Subcutaneous abdominal adipose tissue (tissue), 5 donors: ENCODE measurements at regions not wholly inside any gene's neighbourhood (a gene's known extent, or its start where the extent isn't known, plus 50 kb on each side); places are given as distances from the start of the nearest gene placed in this dataset.

ENCODE experiments used
- H3K27ac ChIP-seq: one replicate; pipeline ENCODE4 v1.7.0; 2013; ENCODE audit warnings: low read depth, mild to moderate bottlenecking, inconsistent platforms, low read length, moderate library complexity
- H3K27me3 ChIP-seq, 5 donors: one replicate each; pipeline ENCODE4 v1.7.0; 2013; ENCODE audit warnings: low read length in 5 of 5, inconsistent platforms in 1 of 5; ENCODE audit not compliant: control insufficient read depth in 5 of 5, insufficient read depth in 4 of 5
- H3K36me3 ChIP-seq, 5 donors: one replicate each; pipeline ENCODE4 v1.7.0; 2013; ENCODE audit warnings: low read length in 5 of 5; ENCODE audit not compliant: control insufficient read depth in 5 of 5, insufficient read depth in 5 of 5
- H3K4me1 ChIP-seq, 5 donors: one replicate each; pipeline ENCODE4 v1.7.0; 2013; ENCODE audit warnings: low read length in 5 of 5, mild to moderate bottlenecking in 3 of 5, moderate library complexity in 1 of 5; ENCODE audit not compliant: control insufficient read depth in 5 of 5, insufficient read depth in 5 of 5
- H3K4me3 ChIP-seq, 5 donors: one replicate each; pipeline ENCODE4 v1.7.0; 2013; ENCODE audit warnings: low read length in 5 of 5, low read depth in 1 of 5
- H3K9ac ChIP-seq, 5 donors: one replicate each; pipeline ENCODE4 v1.7.0; 2013; ENCODE audit warnings: low read length in 5 of 5, mild to moderate bottlenecking in 4 of 5, moderate library complexity in 3 of 5
- H3K9me3 ChIP-seq, 5 donors: one replicate each; pipeline ENCODE4 v1.7.0; 2013; ENCODE audit warnings: low read length in 5 of 5; ENCODE audit not compliant: control insufficient read depth in 5 of 5
- donor health status: healthy.
- donor health status: healthy.
- donor health status: healthy.
- donor health status: healthy.
- donor health status: healthy.

DNA sequence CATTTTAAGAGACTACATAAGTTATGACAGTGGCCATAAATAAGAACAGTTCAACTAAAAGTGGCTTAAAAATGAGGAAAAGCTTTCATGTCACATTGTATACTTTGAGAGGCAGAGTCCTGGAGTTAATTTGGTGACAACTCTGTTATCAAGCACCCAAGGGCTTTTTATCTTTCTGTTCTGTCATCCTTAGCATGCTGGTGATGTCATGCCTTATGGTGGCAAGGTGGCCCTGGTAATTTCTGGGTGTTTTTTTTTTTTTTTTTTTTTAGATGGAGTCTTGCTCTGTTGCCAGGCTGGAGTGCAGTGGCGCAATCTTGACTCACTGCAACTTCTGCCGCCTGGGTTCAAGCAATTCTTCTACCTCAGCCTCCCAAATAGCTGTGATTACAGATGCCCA, 158.8 kb downstream of the AASDHPPT start:
- Histone ChIP-seq H3K27ac (no peak overlapping the region), H3K4me1 (no peaks in the 10 kb centered on the region), H3K36me3 (no peaks in the 10 kb centered on the region), H3K4me3 (no peak overlapping the region), H3K9ac (no peak overlapping the region), H3K9me3 (no peaks in the 10 kb centered on the region), H3K27me3 (no peaks in the 10 kb centered on the region)

DNA sequence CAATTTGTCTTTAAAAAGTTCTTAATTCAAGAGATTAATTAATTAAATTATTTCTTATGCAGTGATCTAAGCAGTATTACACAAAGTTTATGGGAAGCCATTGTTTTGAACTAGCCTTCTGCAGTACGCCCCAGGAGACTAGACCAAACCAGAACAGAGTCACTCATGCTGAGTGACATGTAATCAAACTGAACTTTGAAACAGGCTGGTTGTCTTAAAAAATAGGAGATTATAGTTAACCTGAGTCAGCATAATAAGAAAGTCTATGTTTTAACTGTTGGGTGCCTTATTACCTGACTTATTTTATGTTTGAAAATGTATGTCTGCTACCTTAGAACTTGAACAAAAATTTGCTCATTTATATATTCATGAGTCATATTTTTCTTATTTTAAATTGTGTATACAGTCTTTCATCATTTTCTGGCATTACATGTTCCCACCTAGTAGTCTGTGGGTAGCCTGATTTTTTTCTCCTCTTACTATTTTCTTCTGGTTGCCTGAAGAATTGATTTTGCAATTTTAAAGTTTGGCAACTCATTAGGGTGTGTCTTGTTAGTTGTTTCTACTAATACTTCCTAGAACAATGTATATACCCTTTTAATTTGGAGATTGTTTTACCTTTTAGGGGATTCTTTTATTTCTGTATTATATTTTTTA, 161.4 kb downstream of the AASDHPPT start:
- H3K9ac ChIP-seq, result no peak overlapping the region

DNA sequence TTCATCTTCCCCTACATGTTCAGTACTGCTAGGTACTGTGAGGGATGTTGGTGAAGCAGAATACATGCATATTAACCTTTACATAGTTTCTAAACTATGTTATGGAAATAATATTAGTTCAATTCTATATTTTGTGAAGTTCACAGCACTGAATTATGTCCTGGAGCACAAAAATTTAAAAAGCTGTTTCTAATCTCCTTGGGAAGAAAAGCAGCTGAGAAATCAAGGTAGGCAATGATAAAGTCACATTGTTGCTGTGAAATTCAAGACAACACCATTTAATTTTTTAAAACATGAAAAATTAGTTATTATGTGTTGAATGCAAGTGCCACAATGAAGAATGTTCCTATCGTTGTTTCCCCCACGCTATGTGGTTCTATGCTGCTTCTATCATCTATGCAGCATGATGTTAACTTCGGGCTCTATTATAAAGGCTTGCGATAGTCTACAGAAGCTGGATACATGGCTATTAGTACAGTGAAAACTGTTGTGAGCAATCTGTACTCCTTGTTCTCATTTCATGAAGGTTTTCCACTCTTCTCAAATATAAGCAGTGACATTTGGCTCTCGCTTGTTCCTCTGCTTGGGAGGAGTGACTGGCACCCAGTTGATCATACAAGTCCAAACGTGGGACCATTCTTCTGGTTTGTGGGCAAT, 164.3 kb downstream of the AASDHPPT start:
- H3K27me3 ChIP-seq, result no peaks in the 10 kb centered on the region
- no peaks in the 10 kb centered on the region for H3K4me1 ChIP-seq
- H3K27ac ChIP-seq, result no peak overlapping the region
- no peaks in the 10 kb centered on the region for H3K36me3 ChIP-seq
- peaks cover 0 to 7% (median 4%) of the 10 kb centered on the region in 5 donors for H3K9me3 ChIP-seq
- H3K4me3 ChIP-seq, result no peak overlapping the region
- H3K9ac ChIP-seq, result no peak overlapping the region

More for the DNA sequence above, 161.4 kb downstream of the AASDHPPT start:
- Histone ChIP-seq H3K27ac (no peak overlapping the region), H3K27me3 (no peaks in the 10 kb centered on the region), H3K4me3 (no peak overlapping the region), H3K4me1 (no peaks in the 10 kb centered on the region), H3K36me3 (no peaks in the 10 kb centered on the region), H3K9me3 (no peaks in the 10 kb centered on the region)

DNA sequence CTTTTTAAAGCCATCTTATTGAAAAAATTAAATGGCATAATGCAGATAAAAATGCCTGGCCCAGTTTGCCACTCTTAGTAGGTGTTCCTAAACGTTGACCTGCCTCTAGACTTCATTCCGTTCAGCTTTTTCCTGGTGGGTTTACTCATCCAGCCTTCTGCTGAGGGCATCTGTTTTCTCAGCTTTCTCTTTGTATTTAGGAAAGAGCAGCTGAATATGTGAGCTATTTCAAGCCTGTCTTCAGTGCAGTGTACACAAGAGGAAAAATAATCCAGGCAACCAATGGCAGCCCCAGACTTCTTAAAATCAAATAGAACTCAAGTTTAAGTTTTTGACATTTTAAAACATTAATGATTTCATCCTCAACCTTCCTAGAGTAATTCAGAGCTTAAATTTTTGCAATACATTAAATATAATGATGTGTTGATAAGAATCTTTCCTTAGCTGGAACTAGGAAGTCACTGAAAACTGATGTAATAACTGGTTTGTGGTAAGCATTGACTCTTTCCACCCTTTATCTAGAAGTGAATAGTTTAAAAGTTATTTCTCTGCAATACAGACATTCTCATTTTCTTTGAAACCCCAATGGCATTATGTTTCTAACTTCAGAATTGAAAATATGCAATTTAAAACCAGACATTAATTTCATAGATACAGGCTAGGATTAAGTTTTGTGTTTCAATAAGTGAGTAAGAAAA, 165.4 kb downstream of the AASDHPPT start:
- no peaks in the 10 kb centered on the region for H3K4me1 ChIP-seq
- no peak overlapping the region for H3K9ac ChIP-seq
- H3K36me3 ChIP-seq, result no peaks in the 10 kb centered on the region
- H3K27ac ChIP-seq, result no peak overlapping the region
- H3K4me3 ChIP-seq, result no peak overlapping the region
- H3K9me3 ChIP-seq, result peaks cover 0 to 11% (median 5%) of the 10 kb centered on the region in 5 donors
- H3K27me3 ChIP-seq, result no peaks in the 10 kb centered on the region

- no peak overlapping the region for H3K9ac ChIP-seq
- no peak overlapping the region for H3K27ac ChIP-seq
- H3K4me3 ChIP-seq, result no peak overlapping the region
- H3K27me3 ChIP-seq, result no peaks in the 10 kb centered on the region
- no peaks in the 10 kb centered on the region for H3K36me3 ChIP-seq
- H3K4me1 ChIP-seq, result no peaks in the 10 kb centered on the region
- peaks cover 0 to 11% (median 5%) of the 10 kb centered on the region in 5 donors for H3K9me3 ChIP-seq
Measured at GRCh38 chr11:106246495-106246894, 169.0 kb downstream of the AASDHPPT start.

GRCh38 chr11:106249617-106250239, 172.3 kb downstream of the AASDHPPT start:
- Histone ChIP-seq H3K9ac (no peak overlapping the region), H3K9me3 (peaks cover 0 to 11% (median 5%) of the 10 kb centered on the region in 5 donors)

GRCh38 chr11:106262852-106263251, 185.4 kb downstream of the AASDHPPT start:
- Histone ChIP-seq H3K27me3 (no peaks in the 10 kb centered on the region), H3K27ac (no peak overlapping the region), H3K4me3 (no peak overlapping the region), H3K4me1 (no peaks in the 10 kb centered on the region), H3K9me3 (peaks cover 0 to 3% (median 0%) of the 10 kb centered on the region in 5 donors), H3K36me3 (no peaks in the 10 kb centered on the region), H3K9ac (no peak overlapping the region)

More at GRCh38 chr11:106249617-106250239, 172.3 kb downstream of the AASDHPPT start:
- Histone ChIP-seq H3K27me3 (no peaks in the 10 kb centered on the region), H3K27ac (no peak overlapping the region), H3K36me3 (no peaks in the 10 kb centered on the region), H3K4me1 (no peaks in the 10 kb centered on the region), H3K4me3 (no peak overlapping the region)

DNA sequence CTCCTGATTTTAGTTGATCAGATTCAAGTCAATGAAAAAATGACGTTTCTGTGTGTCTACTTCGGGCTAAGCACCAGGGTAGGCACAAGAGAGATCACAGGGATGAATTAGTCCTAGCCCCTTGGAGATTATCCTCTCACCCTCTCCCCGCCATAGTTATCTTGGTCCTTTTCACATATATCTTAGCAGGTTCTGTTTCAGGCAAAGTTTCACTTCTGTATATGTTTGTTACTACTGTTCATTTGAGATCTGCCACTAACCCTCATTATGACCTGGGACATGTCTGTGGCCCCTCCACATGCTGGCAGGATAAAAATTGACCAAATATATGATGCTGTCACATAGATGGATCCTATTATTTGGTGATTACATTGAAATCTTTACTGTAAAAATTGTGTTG, 186.1 kb downstream of the AASDHPPT start:
- Histone ChIP-seq H3K4me1 (no peaks in the 10 kb centered on the region), H3K27ac (no peak overlapping the region), H3K9me3 (peaks cover 0 to 3% (median 0%) of the 10 kb centered on the region in 5 donors), H3K36me3 (no peaks in the 10 kb centered on the region), H3K9ac (no peak overlapping the region), H3K4me3 (no peak overlapping the region), H3K27me3 (no peaks in the 10 kb centered on the region)

- no peaks in the 10 kb centered on the region for H3K36me3 ChIP-seq
- no peak overlapping the region for H3K4me3 ChIP-seq
- no peaks in the 10 kb centered on the region for H3K4me1 ChIP-seq
- no peaks in the 10 kb centered on the region for H3K27me3 ChIP-seq
- H3K27ac ChIP-seq, result no peak overlapping the region
- H3K9ac ChIP-seq, result no peak overlapping the region
- H3K9me3 ChIP-seq, result peaks cover 0 to 6% (median 0%) of the 10 kb centered on the region in 5 donors
Measured at GRCh38 chr11:106271086-106271485, 193.6 kb downstream of the AASDHPPT start.

GRCh38 chr11:106271686-106272085, 194.2 kb downstream of the AASDHPPT start:
- H3K9ac ChIP-seq, result no peak overlapping the region
- H3K36me3 ChIP-seq, result no peaks in the 10 kb centered on the region
- H3K27me3 ChIP-seq, result no peaks in the 10 kb centered on the region
- no peak overlapping the region for H3K27ac ChIP-seq
- H3K4me1 ChIP-seq, result no peaks in the 10 kb centered on the region
- no peak overlapping the region for H3K4me3 ChIP-seq
- peaks cover 0 to 6% (median 0%) of the 10 kb centered on the region in 5 donors for H3K9me3 ChIP-seq
